NCI-H1105 (cell line): ENCODE measurements at regions not wholly inside any gene's neighbourhood (a gene's known extent, or its start where the extent isn't known, plus 50 kb on each side); places are given as distances from the start of the nearest gene placed in this dataset.

Experiments used
- DNase-seq: peaks from one replicate; lab custom pipeline; 2025; lab: John Stamatoyannopoulos, UW

GRCh38 chr1:167145965-167146364, 52.1 kb downstream of the STYXL2 start:
- DNase-seq = no peak

DNA sequence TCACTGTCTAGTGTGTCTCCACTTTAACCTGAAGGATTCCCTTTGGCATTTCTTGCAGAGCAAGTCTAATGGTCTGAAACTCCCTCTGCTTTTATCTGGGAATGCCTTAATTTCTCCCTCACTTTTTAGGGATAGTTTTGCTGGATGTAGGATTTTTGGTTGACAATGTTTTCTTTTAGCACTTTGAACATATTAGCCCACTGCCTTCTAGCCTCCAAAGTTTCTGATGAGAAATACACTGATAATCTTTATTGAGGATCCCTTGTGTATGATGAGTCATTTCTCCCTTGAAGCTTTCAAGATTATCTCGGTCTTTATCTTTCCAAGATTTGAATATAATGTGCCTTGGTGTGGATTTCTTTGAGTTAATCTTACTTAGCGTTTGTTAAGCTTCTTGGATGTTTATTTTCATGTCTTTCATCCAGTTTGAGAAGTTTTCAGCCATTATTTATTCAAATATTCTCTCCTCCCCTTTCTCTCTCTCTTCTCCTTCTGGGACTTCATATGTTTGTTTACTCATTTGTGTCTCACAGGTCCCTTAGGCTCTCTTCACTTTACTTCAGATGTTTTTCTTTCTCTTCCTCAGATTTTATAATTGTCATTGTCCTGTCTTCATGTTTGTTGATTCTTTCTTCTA, 53.1 kb downstream of the STYXL2 start:
- DNase-seq = no peak

DNA sequence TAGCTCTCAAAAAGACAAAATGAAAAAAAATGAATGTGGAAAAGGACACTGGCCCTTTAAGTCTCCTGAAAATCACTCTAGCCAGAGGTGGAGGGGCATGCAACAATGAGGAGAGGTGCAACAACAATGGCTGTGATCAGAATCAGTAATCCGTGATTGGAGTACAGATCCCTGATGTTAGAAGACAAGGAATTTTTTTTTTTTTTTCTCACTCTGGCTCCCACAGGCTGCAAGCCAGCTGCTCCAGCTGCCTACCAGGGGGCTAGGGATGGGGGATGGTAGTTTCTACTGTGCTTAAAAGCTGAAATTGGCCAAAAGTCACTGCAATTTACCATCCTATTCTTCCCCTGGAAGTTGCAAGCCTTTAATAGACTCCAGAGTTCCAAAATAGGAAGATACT, 54.5 kb downstream of the STYXL2 start:
- DNase-seq = peak; percentile 4

DNA sequence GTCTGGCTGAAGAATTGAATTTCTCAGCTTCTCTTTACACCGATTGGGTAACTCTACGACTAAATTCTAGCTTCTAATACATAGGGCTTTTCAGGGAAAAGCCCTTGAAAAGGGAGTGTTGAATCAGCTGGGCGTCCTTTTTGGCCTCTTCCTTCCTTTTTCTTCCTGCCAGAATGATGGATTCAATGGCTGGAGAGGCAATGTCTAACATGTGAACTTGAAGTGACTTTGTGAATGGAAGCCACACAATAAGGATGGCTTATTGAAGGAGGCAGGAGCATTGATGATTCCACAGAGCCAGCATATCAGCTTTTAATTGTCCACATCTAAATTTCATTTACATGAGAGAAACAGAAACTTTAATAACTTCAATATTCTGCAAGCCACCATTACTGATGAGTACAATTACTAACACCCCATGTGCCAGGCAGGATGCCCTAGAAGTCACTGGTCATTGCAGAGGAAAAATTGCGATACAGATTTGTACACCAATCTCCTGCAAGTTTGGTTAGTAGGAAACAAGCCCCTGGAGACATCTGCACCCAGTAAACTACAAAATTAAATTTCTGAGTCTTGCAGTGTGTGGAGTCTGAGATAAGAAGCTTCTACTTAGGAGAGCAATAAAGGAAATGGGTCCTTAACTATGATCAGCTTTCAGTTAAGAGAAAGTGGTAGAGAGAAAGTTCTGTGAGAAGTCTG, 56.1 kb downstream of the STYXL2 start:
- no peak for DNase-seq

DNA sequence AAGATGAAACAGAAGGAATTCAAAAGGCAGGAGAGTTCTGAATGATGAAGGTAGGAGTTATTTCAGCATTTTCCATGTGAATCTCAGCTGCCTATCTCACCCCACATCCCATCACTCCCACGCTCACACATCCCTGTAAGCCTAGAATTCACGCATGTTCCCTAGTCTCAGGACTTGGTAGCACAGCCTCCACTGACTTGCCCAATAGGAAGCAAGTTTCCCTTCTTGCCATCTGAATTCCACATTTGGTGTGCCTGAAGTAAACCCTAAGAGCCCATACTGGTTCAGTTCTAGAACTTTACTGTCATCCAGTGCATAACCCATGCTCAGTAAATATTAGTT, 56.6 kb downstream of the STYXL2 start:
- no peak for DNase-seq

GRCh38 chr1:167152192-167152876, 58.5 kb downstream of the STYXL2 start:
- no peak for DNase-seq

- DNase-seq = no peak
These were observed 62.6 kb downstream of the STYXL2 start for GRCh38 chr1:167156466-167156865.

DNA sequence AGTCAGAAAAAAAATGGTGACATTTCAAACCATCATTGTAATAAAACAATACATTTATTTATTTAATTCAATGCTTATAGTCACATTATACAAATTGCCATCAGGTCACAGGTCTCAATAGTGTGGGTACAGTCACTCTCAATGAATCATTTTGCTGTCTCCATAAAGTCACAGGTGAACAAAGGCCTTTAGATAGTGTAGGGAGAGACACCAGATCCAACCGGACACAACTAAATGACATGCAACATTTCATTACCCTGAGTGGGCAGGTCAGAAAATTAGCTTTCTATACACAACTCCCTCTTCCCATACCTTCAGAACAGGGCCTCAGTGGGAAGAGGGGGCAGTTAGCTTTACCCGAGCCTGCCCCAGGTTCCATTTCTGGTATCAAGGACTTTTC, 63.2 kb downstream of the STYXL2 start:
- no peak for DNase-seq

DNA sequence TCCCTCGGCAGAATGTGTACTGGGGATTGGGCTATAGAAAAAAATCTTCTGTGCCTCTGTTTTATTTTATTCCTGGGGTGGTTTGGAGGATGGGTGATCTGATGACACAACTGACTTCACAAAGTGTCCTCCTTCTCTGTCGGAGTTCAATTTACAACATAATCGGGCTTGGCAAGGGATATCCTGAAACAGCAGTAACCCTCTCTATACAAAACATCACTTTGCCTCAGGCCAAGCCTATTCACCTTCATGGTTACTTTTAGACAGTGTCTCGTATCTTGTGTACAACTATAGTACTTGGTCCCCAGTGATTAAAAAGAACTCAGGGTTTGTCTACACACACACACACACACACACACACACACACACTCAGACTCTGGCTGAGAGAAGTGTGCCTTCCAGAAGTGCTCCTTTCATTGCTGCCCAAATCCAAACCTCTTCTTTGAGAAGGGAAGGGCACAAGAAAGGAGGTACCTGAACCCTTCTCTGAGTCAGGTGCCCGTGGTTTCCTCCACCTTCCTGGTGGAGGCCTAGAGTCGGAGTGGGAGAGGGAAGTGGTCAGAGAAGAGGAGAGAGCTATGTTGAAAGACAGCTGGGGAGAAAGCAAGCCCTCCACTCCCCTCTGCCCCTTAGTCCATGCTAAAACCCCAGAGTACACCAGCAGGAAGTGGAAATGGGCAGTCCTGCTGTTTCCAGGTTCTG, 62.4 kb upstream of the POU2F1 start:
- no peak for DNase-seq

DNA sequence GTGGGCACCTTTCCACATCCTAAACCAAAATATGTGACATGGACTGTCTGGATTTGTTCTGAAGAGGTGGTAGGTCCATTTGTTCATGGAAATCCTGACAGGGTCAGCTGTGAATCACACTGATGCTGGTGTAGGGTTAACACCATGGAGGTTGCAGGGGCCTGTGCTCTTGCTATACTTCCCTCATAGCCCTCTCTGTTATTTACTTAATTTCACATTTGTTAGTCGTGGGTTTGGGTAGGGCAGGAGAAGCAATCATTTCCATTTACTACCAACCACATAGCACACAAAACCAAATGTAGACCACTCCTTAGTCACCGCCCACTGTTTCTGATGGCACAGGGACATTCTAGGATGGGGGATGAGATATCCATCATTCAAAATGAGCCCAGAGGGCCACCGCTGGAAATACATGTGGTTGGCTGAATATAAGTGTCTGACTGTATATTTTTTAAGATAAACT, 61.8 kb upstream of the POU2F1 start:
- no peak for DNase-seq

DNA sequence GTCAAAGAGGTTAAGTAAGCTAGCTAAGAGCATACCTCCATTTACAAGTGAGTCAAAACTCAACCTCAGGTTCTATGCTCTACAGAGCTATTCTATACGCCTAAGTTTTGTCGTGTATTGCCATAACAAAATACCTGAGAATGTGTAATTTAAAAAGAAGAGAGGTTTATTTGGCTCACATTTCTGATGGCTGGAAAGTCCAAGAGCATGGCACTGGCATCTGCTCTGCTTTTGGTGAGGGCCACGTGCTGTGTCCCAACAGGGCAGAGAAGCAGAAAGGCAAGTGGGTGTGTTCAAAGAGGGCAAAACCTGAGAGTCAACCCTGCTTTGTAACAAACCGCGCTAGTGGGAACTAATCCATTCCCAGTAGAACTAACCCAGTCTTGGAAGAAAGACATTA, 60.9 kb upstream of the POU2F1 start:
- no peak for DNase-seq

DNA sequence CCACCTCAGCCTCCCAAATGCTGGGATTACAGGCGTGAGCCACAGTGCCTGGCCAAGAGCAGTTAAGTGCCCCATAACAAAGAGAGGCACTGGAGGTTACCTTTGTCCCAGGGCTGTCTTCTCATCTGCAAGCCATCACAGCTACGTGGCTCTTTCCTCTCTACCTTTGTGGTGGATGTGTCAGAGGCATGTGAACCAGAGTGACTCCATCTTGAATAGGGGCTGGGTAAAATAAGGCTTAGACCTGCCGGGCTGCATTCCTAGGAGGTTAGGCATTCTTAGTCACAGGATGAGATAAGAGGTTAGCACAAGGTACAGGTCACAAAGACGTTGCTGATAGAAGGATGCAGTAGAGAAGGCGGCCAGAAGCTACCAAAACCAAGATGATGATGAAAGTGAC, 59.4 kb upstream of the POU2F1 start:
- no peak for DNase-seq

DNA sequence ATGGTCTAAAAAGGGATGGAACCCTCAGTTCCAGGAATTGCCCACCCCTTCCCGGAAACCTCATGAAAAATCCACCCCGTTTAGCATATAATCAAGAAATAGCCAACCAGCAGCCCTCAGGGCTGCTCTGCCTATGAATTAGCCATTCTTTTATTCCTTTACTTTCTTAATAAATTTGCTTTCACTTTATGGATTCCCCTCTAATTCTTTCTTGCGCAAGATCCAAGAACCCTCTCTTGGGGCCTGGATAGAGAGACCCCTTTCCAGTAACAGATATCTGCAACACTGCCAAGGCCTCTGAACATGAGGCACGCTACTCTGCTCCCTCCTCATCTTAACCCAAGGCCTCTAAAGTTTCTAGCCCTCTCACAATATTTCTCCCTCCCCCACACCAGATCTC, 58.9 kb upstream of the POU2F1 start:
- DNase-seq = no peak

- no peak for DNase-seq
These were observed 55.5 kb upstream of the POU2F1 start for GRCh38 chr1:167165219-167165618.

DNA sequence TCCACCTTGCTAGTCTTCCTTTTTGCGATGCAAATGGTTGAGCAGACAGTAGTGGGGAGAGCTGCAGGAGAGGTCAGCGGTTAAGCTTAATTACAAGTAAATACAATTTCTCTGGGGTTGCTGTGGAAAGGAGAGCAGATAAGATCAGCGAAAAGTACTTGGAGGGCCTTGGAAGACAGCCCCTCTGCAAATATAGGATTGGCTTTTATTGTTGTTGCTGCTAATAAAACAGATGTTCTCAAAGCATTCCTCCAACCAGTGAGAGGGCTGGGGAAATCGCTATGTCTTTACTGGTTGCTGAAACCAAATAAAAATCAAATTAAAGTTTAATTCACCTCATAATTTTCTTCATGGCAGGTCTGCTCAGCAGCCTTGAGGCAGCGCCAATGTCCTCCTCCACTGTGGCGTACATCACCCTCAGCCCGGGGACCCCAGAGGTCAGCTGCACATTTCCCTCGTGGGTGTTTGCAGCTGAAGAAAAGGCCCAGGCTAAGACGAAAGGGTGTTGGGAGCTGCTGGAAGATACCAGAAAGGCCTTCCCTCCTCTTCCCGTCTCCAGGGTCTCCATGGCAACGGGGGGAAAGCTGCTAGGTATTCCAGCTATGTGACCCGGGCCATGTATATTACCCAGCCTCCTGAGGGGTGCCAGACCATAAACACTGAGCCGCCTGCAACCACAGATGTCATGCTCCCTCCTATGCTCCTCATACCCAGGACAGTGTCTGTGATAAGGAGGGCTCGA, 54.6 kb upstream of the POU2F1 start:
- no peak for DNase-seq

DNA sequence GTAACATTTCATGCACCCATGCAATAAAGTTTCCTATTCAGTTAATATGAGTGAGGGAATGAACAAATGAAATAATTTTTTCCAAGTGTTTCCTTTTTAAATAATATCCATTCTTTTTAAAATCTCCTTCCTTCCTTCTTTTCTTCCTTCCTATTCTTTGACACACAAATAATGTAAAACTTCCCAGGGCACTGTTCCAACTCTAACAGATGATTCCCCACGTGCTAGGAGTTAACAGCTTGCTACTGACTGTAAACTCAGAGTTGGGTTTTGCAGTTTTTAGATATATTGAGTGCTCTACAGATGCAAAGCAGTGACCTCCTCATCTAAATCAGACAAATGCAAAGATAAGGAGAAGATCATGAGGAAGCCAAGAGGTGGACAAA, 54.0 kb upstream of the POU2F1 start:
- DNase-seq = no peak

DNA sequence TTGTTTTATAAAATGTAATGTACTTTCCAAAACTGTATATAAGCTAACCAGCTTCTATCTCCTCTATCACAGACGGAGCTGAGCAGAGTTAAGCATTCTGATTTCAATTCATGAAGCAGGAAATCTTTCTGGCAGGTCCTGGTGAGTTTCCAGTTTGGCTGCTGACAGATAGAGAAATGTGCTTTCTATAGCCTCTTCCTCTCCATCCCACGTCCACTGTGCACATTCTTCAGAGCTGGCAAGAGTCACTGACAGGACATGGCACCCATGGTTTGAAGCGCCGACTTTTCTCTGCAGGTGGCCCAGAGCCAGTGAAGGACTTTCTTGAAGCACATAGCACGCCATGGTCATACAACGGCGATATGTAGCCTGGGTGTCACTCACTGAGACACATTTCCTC, 52.3 kb upstream of the POU2F1 start:
- no peak for DNase-seq

- DNase-seq = no peak
These were observed 51.0 kb upstream of the POU2F1 start for GRCh38 chr1:167169642-167170041.
